NCI-H2029 (cell line): ENCODE measurements at regions not wholly inside any gene's neighbourhood (a gene's known extent, or its start where the extent isn't known, plus 50 kb on each side); places are given as distances from the start of the nearest gene placed in this dataset.
"Not testable (repeated sequence)": the region's sequence is repeated elsewhere in the genome, so short reads cannot be mapped to it uniquely, and the experiment has no call there.

Experiments used
- DNase-seq: peaks from one replicate; lab custom pipeline; 2025; lab: John Stamatoyannopoulos, UW

- DNase-seq: no peak
Measured at GRCh38 chr13:112263152-112263551, 113.0 kb upstream of the SPACA7 start.

DNA sequence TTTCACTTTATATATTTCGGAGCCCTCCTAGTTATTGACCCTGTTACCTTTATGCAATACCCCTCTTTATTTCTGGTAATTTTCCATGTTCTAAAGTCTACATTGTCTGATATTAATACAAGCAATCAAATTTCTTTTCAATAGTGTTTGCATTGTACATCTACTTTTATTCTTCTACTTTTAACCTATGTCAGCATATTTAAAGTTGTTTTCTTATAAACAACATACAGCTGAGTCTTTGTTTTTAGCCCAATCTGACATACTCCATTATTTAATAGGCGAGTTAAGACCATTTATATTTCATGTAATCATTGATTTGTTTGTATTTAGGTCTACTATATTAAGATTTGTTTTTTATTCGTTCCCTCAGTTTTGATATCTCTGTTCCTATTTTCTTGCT is 108.5 kb upstream of the SPACA7 start:
- DNase-seq: no peak

DNA sequence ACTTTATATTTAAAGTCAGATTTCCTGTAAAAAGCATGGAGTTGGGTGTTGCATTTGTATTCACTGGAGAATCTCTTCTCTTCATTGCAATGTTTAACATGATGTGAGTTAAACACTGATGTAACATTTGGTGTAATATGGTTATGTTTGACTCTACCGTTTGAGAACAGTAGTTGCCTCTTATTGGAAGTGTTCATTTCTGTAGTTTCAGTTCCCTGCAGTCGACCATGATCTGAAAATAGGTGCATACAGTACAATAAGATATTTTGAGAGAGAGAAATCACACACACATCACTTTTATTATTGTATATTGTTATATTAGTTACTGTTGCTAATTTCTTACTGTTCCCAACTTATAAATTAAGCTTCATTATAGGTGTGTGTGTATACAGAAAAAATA is 105.2 kb upstream of the SPACA7 start:
- DNase-seq: no peak

GRCh38 chr13:112286733-112287132 is 89.4 kb upstream of the SPACA7 start:
- not testable (repeated sequence) for DNase-seq

- DNase-seq: no peak
Measured at GRCh38 chr13:112320303-112320702, 55.9 kb upstream of the SPACA7 start.

- DNase-seq: no peak
Measured at GRCh38 chr13:112322557-112322956, 53.6 kb upstream of the SPACA7 start.

DNA sequence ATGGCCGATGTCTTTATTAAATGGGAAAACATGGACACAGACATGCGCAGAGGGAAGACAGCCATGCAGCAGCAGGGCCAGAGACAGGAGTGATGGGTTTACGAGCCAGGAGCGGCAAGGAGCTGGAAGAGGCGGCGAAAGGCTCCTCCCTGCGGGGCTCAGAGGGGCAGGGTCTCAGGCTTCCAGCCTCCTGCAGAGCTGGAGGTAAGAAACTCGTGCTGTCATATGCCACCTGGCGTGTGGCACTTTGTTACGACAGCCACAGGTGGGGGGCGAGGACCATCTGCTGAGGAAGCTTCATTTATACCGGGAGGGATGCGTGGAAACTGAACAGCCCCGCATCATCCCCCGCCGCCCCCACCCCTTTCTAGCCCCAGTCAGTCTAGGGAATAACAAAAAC is 52.0 kb upstream of the SPACA7 start:
- no peak for DNase-seq

DNA sequence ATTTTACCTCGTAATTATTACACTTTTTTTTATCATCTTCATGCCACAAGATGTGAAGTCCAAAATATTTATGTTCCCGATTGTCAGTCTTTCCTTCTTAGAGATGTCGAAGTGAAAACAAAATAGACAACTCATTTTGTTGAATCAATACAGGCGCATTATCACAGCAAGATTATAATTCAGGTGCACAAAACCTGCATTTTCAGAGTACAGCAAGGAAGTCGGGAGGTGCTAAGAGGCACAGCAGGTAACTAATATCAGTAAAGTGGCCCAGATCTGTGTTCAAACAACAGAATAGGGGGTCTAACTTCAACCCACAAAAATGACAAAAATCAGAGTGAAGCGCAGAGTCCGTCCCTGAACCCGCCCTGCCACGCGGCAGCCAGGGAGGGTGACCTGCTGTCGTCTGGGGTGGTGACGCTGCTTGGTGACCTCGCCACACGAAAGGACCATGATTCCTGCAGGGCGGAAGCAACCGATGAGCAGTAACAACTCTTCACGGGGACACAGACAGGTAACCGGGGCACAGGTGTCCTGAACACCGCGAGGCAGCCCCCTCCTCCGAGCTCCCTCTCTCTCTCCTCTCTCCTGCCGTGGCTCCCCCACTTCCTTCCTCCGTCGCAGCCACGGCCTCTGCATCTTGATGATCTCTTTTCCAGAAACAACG is 50.9 kb upstream of the SPACA7 start:
- no peak for DNase-seq

GRCh38 chr13:112325920-112326645 is 50.1 kb upstream of the SPACA7 start:
- DNase-seq: no peak
